Cardiac muscle cell (in vitro differentiated cells and primary cell): ENCODE measurements at regions not wholly inside any gene's neighbourhood (a gene's known extent, or its start where the extent isn't known, plus 50 kb on each side); places are given as distances from the start of the nearest gene placed in this dataset.

Experiments
- DNase-seq, 2 donors: peaks; one replicate each; pipeline versions ENCODE4 v3.0.0 to v3.0.0-alpha.2; 2010 to 2017; ENCODE audit warnings: low read depth in 1 of 2, low spot score in 1 of 2
- H3K27ac ChIP-seq: fragments of 200-600 bp; sonication (generic); 2 replicates; pipeline ENCODE4 v1.5.1; 2016
- H3K27me3 ChIP-seq: fragments of 200-600 bp; sonication (generic); 2 replicates; pipeline ENCODE4 v1.6.0; 2016; ENCODE audit warnings: control low read depth
- H3K36me3 ChIP-seq: fragments of 200-600 bp; sonication (generic); 2 replicates; pipeline ENCODE4 v1.5.1; 2016; ENCODE audit warnings: control low read depth
- H3K4me1 ChIP-seq: fragments of 200-600 bp; sonication (generic); 2 replicates; pipeline ENCODE4 v1.8.1; 2017; ENCODE audit warnings: low read depth, mild to moderate bottlenecking, mixed run types
- H3K4me3 ChIP-seq: fragments of 200-600 bp; sonication (generic); 2 replicates; pipeline ENCODE4 v1.5.1; 2016; ENCODE audit warnings: mild to moderate bottlenecking
- H3K9me3 ChIP-seq: fragments of 200-600 bp; sonication (generic); 2 replicates; pipeline ENCODE4 v1.5.1; 2017; ENCODE audit warnings: low read depth, mild to moderate bottlenecking, control low read depth
- CTCF ChIP-seq: IDR thresholded peaks from 2 replicates; pipeline ENCODE4 v1.5.1; 2012; ENCODE audit warnings: low read depth, mild to moderate bottlenecking, low read length

DNA sequence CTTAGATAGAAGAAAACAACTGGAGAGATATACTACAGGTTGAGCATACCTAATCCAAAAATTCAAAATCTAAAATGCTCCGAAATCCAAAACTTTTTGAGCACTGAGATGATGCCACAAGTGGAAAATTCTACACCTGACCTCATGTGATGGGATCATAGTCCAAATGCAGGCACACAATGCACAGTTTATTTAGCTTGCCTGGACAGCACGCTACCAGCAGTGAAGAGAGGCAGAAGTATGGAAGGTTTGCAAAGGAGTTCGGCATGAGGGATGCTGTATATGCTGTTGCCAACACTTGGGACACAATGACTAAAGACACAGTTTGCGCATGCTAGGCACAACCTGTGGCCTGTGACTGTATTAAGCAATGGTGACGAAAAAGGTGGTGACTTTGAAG is 58.1 kb upstream of the CAND1 start:
- no peak for DNase-seq
- Histone ChIP-seq H3K4me3 (no peak overlapping the region), H3K4me1 (no peaks in the 10 kb centered on the region), H3K27me3 (peaks cover 16% of the 10 kb centered on the region), H3K9me3 (no peaks in the 10 kb centered on the region), H3K36me3 (no peaks in the 10 kb centered on the region), H3K27ac (no peak overlapping the region)
- no peak for TF ChIP-seq CTCF

DNA sequence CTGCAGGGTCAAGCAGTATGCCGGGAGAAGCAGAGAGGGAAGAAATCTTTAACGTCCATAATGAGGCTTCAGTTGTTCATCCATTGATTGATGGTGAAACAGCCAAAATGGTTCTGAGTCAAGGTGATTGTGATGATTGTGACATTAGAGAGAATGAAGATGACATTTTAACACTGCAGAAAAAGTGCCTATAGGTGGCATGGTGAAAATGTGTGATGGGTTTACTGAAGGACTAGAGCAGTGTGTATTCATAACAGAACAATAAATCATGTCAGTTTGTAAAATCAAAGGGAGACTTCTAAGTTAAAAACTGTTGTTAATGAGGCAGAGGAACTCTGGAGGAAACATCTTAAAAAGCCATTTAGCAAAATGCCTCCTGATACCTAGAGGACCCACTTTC is 57.7 kb upstream of the CAND1 start:
- DNase-seq, result no peak
- no peaks in the 10 kb centered on the region for H3K36me3 ChIP-seq
- H3K27ac ChIP-seq, result no peak overlapping the region
- no peak for TF ChIP-seq CTCF
- no peaks in the 10 kb centered on the region for H3K9me3 ChIP-seq
- H3K4me1 ChIP-seq, result no peaks in the 10 kb centered on the region
- peaks cover 16% of the 10 kb centered on the region for H3K27me3 ChIP-seq
- no peak overlapping the region for H3K4me3 ChIP-seq

GRCh38 chr12:67217647-67218046 is 51.5 kb upstream of the CAND1 start:
- no peaks in the 10 kb centered on the region for H3K36me3 ChIP-seq
- H3K4me3 ChIP-seq, result no peak overlapping the region
- no peak for TF ChIP-seq CTCF
- H3K4me1 ChIP-seq, result no peaks in the 10 kb centered on the region
- no peaks in the 10 kb centered on the region for H3K9me3 ChIP-seq
- no peak overlapping the region for H3K27ac ChIP-seq
- no peaks in the 10 kb centered on the region for H3K27me3 ChIP-seq
- DNase-seq, result no peak
